Large intestine (tissue), 3 donors: ENCODE measurements at regions not wholly inside any gene's neighbourhood (a gene's known extent, or its start where the extent isn't known, plus 50 kb on each side); places are given as distances from the start of the nearest gene placed in this dataset.
A peak's percentile ranks its signal among the peaks of the same experiment; 100 is the strongest.

ENCODE experiments used
- DNase-seq, 2 donors: peaks; one replicate each; pipeline versions ENCODE4 v3.0.0 to v3.0.0-alpha.2; 2013
- H3K27ac ChIP-seq: one replicate; pipeline ENCODE4 v1.5.1; 2013; ENCODE audit warnings: low read length
- H3K27me3 ChIP-seq: 2 replicates; pipeline ENCODE4 v1.6.1; 2013; ENCODE audit warnings: low read length; ENCODE audit not compliant: control insufficient read depth, insufficient read depth
- H3K36me3 ChIP-seq: 2 replicates; pipeline ENCODE4 v1.6.1; 2013; ENCODE audit warnings: low read length; ENCODE audit not compliant: control insufficient read depth, insufficient read depth
- H3K4me1 ChIP-seq: one replicate; pipeline ENCODE4 v1.6.1; 2013; ENCODE audit warnings: low read length; ENCODE audit not compliant: control insufficient read depth, insufficient read depth
- H3K4me3 ChIP-seq: one replicate; pipeline ENCODE4 v1.5.1; 2013; ENCODE audit warnings: low read length
- H3K9me3 ChIP-seq: one replicate; pipeline ENCODE4 v1.6.1; 2013; ENCODE audit warnings: mild to moderate bottlenecking, low read depth, low read length, moderate library complexity; ENCODE audit not compliant: control insufficient read depth
- WGBS: methylation state at CpG from one replicate; pipeline ENCODE4 v1.1.5; 2013; ENCODE audit warnings: low lambda C conversion rate; ENCODE audit not compliant: insufficient coverage; 5-methylcytosine and 5-hydroxymethylcytosine counted together

- no peak for DNase-seq
- H3K36me3 ChIP-seq = no peaks in the 10 kb centered on the region
- no peaks in the 10 kb centered on the region for H3K27me3 ChIP-seq
- H3K4me1 ChIP-seq = no peaks in the 10 kb centered on the region
- no peaks in the 10 kb centered on the region for H3K9me3 ChIP-seq
- no peak overlapping the region for H3K27ac ChIP-seq
- 100% methylated on average over 2 of the region's 10 CpGs for WGBS
- H3K4me3 ChIP-seq = no peak overlapping the region
These were observed 70.5 kb upstream of the PTCH1 start for GRCh38 chr9:95587021-95587964.

- no peak for DNase-seq
- Histone ChIP-seq H3K27me3 (no peaks in the 10 kb centered on the region), H3K36me3 (no peaks in the 10 kb centered on the region), H3K4me1 (peaks cover 6% of the 10 kb centered on the region), H3K4me3 (no peak overlapping the region), H3K27ac (no peak overlapping the region), H3K9me3 (no peaks in the 10 kb centered on the region)
- WGBS = no CpG with 5 or more reads among the region's 8 CpGs
These were observed 69.6 kb upstream of the PTCH1 start for GRCh38 chr9:95586326-95586725.

GRCh38 chr9:95585824-95586223 is 69.1 kb upstream of the PTCH1 start:
- DNase-seq = no peak
- WGBS = no CpG with 5 or more reads among the region's 11 CpGs
- H3K36me3 ChIP-seq = no peaks in the 10 kb centered on the region

GRCh38 chr9:95584176-95584575 is 67.4 kb upstream of the PTCH1 start:
- no peaks in the 10 kb centered on the region for H3K27me3 ChIP-seq
- DNase-seq = no peak
- no peak overlapping the region for H3K4me3 ChIP-seq
- no peaks in the 10 kb centered on the region for H3K36me3 ChIP-seq
- no CpG with 5 or more reads among the region's 10 CpGs for WGBS
- H3K27ac ChIP-seq = no peak overlapping the region
- no peaks in the 10 kb centered on the region for H3K9me3 ChIP-seq
- H3K4me1 ChIP-seq = peaks cover 17% of the 10 kb centered on the region

More at GRCh38 chr9:95585824-95586223, 69.1 kb upstream of the PTCH1 start:
- Histone ChIP-seq H3K9me3 (no peaks in the 10 kb centered on the region), H3K27ac (no peak overlapping the region), H3K4me3 (no peak overlapping the region), H3K4me1 (peaks cover 11% of the 10 kb centered on the region), H3K27me3 (no peaks in the 10 kb centered on the region)

- no peak for DNase-seq
- WGBS = 80% methylated on average over 2 of the region's 5 CpGs
- no peak overlapping the region for H3K27ac ChIP-seq
- H3K36me3 ChIP-seq = no peaks in the 10 kb centered on the region
- no peaks in the 10 kb centered on the region for H3K9me3 ChIP-seq
- peaks cover 17% of the 10 kb centered on the region for H3K4me1 ChIP-seq
- H3K27me3 ChIP-seq = no peaks in the 10 kb centered on the region
- H3K4me3 ChIP-seq = no peak overlapping the region
These were observed 65.1 kb upstream of the PTCH1 start for GRCh38 chr9:95581900-95582299.

GRCh38 chr9:95580812-95581761 is 64.3 kb upstream of the PTCH1 start:
- H3K36me3 ChIP-seq = no peaks in the 10 kb centered on the region
- H3K4me1 ChIP-seq = peaks cover 17% of the 10 kb centered on the region
- DNase-seq = peak; percentile 52 to 86
- H3K4me3 ChIP-seq = no peak overlapping the region
- WGBS = no CpG with 5 or more reads among the region's 22 CpGs
- no peak overlapping the region for H3K27ac ChIP-seq
- no peaks in the 10 kb centered on the region for H3K27me3 ChIP-seq
- no peaks in the 10 kb centered on the region for H3K9me3 ChIP-seq

- Histone ChIP-seq H3K4me3 (no peak overlapping the region), H3K27me3 (peaks cover 5% of the 10 kb centered on the region), H3K36me3 (no peaks in the 10 kb centered on the region), H3K4me1 (no peaks in the 10 kb centered on the region), H3K9me3 (no peaks in the 10 kb centered on the region), H3K27ac (no peak overlapping the region)
- 80% methylated on average over 1 of the region's 14 CpGs for WGBS
- no peak for DNase-seq
These were observed 58.2 kb upstream of the PTCH1 start for GRCh38 chr9:95574866-95575553.

GRCh38 chr9:95574176-95574575 is 57.4 kb upstream of the PTCH1 start:
- Histone ChIP-seq H3K27me3 (peaks cover 5% of the 10 kb centered on the region), H3K9me3 (no peaks in the 10 kb centered on the region), H3K4me1 (no peaks in the 10 kb centered on the region), H3K27ac (no peak overlapping the region), H3K36me3 (no peaks in the 10 kb centered on the region), H3K4me3 (no peak overlapping the region)
- WGBS = no CpG with 5 or more reads among the region's 16 CpGs
- DNase-seq = no peak

- Histone ChIP-seq H3K27ac (no peak overlapping the region), H3K4me1 (no peaks in the 10 kb centered on the region), H3K9me3 (no peaks in the 10 kb centered on the region), H3K4me3 (no peak overlapping the region), H3K36me3 (no peaks in the 10 kb centered on the region), H3K27me3 (peaks cover 5% of the 10 kb centered on the region)
- WGBS = 100% methylated on average over 1 of the region's 8 CpGs
- DNase-seq = no peak
These were observed 56.7 kb upstream of the PTCH1 start for GRCh38 chr9:95573463-95573862.
